ENCODE measurements at regions not wholly inside any gene's neighbourhood (a gene's known extent, or its start where the extent isn't known, plus 50 kb on each side); places are given as distances from the start of the nearest gene placed in this dataset.

DNA sequence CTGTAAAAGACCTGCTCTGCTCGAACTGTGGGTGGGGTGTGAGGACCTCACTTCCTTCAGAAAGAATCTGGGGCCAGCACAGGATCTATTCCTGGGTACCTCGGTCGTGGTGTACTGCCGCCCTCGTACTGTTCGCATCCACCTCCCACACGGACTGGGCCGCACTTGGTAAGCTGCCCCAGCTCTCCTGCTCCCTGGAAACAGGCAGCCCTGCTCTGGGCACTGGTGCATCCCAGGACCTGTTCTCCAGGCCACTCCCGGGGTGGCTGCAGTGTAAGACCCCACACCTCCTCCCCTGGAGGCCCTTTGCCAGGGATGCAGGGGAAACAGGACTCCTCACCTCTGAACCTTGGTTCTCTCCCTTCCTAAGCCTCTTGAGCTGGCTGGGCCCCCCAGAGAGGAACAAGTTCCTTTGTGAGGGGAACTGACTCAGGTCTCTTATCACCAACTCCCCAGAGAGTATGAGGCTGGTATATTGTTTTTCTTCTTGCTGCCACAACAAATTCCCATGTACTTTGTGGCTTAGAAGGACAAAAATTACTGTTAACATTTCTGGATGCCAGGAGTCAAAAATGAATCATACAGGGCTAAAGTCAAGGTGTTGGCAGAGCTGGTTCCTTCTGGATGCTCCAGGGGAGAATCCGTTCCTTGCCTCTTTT is 276.5 kb downstream of the NUAK1 start:
- CTCF ChIA-PET: no interaction called here
- Histone ChIP-seq H3K27me3 (ENCODE audit: control insufficient read depth, insufficient read depth, low read length) (no peaks in the 10 kb centered on the region), H3K36me3 (ENCODE audit: control insufficient read depth, insufficient read depth, low read length) (no peaks in the 10 kb centered on the region), H3K4me3 (ENCODE audit: low read depth, low read length) (no peak overlapping the region)
- TF ChIP-seq, protein P1, sequence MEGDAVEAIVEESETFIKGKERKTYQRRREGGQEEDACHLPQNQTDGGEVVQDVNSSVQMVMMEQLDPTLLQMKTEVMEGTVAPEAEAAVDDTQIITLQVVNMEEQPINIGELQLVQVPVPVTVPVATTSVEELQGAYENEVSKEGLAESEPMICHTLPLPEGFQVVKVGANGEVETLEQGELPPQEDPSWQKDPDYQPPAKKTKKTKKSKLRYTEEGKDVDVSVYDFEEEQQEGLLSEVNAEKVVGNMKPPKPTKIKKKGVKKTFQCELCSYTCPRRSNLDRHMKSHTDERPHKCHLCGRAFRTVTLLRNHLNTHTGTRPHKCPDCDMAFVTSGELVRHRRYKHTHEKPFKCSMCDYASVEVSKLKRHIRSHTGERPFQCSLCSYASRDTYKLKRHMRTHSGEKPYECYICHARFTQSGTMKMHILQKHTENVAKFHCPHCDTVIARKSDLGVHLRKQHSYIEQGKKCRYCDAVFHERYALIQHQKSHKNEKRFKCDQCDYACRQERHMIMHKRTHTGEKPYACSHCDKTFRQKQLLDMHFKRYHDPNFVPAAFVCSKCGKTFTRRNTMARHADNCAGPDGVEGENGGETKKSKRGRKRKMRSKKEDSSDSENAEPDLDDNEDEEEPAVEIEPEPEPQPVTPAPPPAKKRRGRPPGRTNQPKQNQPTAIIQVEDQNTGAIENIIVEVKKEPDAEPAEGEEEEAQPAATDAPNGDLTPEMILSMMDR (IDR thresholded peaks at IDR 0.05; ENCODE audit: insufficient read depth, low read depth, low read length): no peak
- no peak for DNase-seq (ENCODE audit: low read depth)
- POLR2A ChIA-PET: no interaction called here

DNA sequence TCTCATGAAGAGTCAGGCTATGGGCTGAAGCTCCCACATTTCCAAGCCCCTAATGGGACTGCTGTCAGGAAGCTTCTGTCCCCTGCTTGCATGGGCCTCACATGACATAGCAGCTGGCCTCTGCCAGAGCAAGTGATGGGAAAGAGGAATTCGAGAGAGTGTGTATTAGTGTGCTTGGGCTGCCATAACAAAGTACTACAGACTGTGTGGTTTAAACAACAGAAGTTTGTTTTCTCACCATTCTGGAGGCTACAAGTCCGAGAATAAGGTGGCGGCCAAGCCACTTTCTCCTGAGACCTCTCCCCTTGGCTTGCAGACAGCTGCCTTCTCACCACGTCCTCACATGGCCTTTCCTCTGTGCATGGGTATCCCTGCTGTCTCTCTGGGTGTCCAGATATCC is 274.4 kb downstream of the NUAK1 start:
- POLR2A ChIA-PET: no interaction called here

DNA sequence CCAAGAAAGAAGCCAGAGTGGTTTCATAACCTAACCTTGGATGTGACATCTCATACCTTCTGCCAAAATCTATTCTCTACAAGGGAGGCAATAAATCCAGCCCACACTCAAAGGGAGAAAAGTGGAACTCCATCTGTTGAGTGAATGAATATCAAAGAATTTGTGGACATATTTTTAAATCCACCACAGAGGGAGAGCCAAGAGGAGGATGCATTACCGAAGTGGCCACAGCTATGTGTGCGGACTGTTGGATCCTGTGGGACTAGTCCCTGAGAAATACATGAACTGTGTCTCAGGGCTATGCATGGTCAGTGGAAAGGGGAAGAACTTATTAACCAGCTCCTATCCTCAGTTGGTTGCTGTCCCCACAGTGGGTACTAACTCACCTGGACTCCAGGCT is 273.9 kb downstream of the NUAK1 start:
- ChIA-PET CTCF (interaction anchor here (1.3 kb wide), 1 partner anchor 8 kb away, joined by 4 read pairs; no protein-coding TSS in a partner anchor), POLR2A (no interaction called here)
- TF ChIP-seq, protein P1 (IDR thresholded peaks at IDR 0.05; ENCODE audit: insufficient read depth, low read depth, low read length): no peak
- no peaks in the 10 kb centered on the region for H3K36me3 ChIP-seq (ENCODE audit: control insufficient read depth, insufficient read depth, low read length)
- no peak for DNase-seq (ENCODE audit: low read depth)
- no peaks in the 10 kb centered on the region for H3K27me3 ChIP-seq (ENCODE audit: control insufficient read depth, insufficient read depth, low read length)
- H3K4me3 ChIP-seq (ENCODE audit: low read depth, low read length): no peak overlapping the region

More for the DNA sequence above, 274.4 kb downstream of the NUAK1 start:
- DNase-seq (ENCODE audit: low read depth): no peak
- CTCF ChIA-PET: interaction anchor here (1.3 kb wide), 1 partner anchor 8 kb away, joined by 4 read pairs; no protein-coding TSS in a partner anchor
- TF ChIP-seq, protein P1 (IDR thresholded peaks at IDR 0.05; ENCODE audit: insufficient read depth, low read depth, low read length): no peak
- H3K36me3 ChIP-seq (ENCODE audit: control insufficient read depth, insufficient read depth, low read length): no peaks in the 10 kb centered on the region
- H3K4me3 ChIP-seq (ENCODE audit: low read depth, low read length): no peak overlapping the region
- H3K27me3 ChIP-seq (ENCODE audit: control insufficient read depth, insufficient read depth, low read length): no peaks in the 10 kb centered on the region

DNA sequence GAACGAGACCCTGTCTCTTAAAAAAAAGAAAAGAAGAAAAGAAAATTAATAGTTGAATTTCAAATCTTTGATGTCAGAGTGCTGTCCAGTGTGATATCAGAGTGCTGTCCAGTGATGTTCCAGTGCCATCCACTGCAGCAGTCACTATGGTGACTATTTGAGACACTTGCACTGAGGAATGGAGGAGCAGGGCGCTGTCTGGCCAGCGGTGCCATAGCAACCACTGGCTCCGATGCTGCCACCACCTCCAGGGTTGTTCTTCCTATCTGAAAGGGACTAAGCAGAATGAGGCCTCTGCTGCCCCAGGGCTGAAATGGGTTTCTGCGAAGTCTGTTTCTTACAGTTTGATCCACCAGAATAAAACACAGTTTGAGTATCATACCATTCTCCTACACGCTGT is 272.9 kb downstream of the NUAK1 start:
- H3K36me3 ChIP-seq (ENCODE audit: control insufficient read depth, insufficient read depth, low read length): no peaks in the 10 kb centered on the region
- no peak for DNase-seq (ENCODE audit: low read depth)
- ChIA-PET POLR2A (no interaction called here), CTCF (interaction anchor here (0.7 to 1.3 kb wide), 2 partner anchors 9 to 249 kb away, joined by 3 to 4 read pairs; no protein-coding TSS in a partner anchor)
- TF ChIP-seq, protein P1 (IDR thresholded peaks at IDR 0.05; ENCODE audit: insufficient read depth, low read depth, low read length): no peak
- H3K27me3 ChIP-seq (ENCODE audit: control insufficient read depth, insufficient read depth, low read length): no peaks in the 10 kb centered on the region
- no peak overlapping the region for H3K4me3 ChIP-seq (ENCODE audit: low read depth, low read length)

DNA sequence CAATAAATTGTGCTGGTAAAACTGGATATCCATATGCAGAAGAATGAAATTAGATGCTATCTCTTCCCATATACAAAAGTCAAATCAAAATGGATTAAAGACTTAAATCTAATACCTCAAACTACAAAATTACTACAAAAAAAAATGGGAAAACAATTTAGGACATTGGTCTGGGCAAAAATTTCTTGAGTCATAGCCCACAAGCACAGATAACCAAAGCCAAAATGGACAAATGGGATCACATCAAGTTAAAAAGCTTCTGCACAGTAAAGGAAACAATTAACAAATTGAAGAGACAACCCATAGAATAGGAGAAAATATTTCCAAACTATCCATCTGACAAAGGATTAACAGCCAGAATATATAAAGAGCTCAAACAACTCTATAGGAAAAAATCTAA is 264.6 kb downstream of the NUAK1 start:
- ChIA-PET POLR2A (no interaction called here), CTCF (interaction anchor here (1.0 kb wide), 1 partner anchor 9 kb away, joined by 3 read pairs; no protein-coding TSS in a partner anchor)
- no peaks in the 10 kb centered on the region for H3K27me3 ChIP-seq (ENCODE audit: control insufficient read depth, insufficient read depth, low read length)
- DNase-seq (ENCODE audit: low read depth): no peak
- no peaks in the 10 kb centered on the region for H3K36me3 ChIP-seq (ENCODE audit: control insufficient read depth, insufficient read depth, low read length)
- no peak overlapping the region for H3K4me3 ChIP-seq (ENCODE audit: low read depth, low read length)
- TF ChIP-seq, protein P1 (IDR thresholded peaks at IDR 0.05; ENCODE audit: insufficient read depth, low read depth, low read length): no peak
